IMR-90 (cell line): ENCODE measurements at regions not wholly inside any gene's neighbourhood (a gene's known extent, or its start where the extent isn't known, plus 50 kb on each side); places are given as distances from the start of the nearest gene placed in this dataset.
A peak's percentile ranks its signal among the peaks of the same experiment; 100 is the strongest.

Source experiments
- ATAC-seq: fragments of 200-7000 bp; cut with Tn5 transposase; 2 replicates; pipeline ENCODE4 v1.9.1; 2020; ENCODE audit warnings: low read depth, mild to moderate bottlenecking, moderate library complexity
- BruUV-seq: library from RNA; stranded (reverse); fragments of 400-500 nt; replicated peaks from 2 replicates; lab custom pipeline; 2021; lab: Mats Ljungman, UMichigan
- CTCF ChIA-PET: fragments of 300-600 bp; formaldehyde crosslinking; extraction: SDS; loops from one replicate; lab custom pipeline; 2021; ENCODE audit warnings: antibody characterized with exemption; lab: Yijun Ruan, JAX
- POLR2A ChIA-PET: fragments of 300-600 bp; sonication (Branson Sonifier 250); formaldehyde crosslinking; loops from one replicate; lab custom pipeline; 2022; ENCODE audit warnings: antibody characterized with exemption; ENCODE audit not compliant: unreplicated experiment; lab: Charles Lee
- DNase-seq: peaks from one replicate; pipeline ENCODE4 v3.0.0; 2013
- H2AFZ ChIP-seq: replicated peaks from 2 replicates; pipeline ENCODE3; 2013; ENCODE audit warnings: low read length, mild to moderate bottlenecking; ENCODE audit not compliant: poor library complexity
- H2AK5ac ChIP-seq: 2 replicates; pipeline ENCODE4 v1.6.1; 2013; ENCODE audit warnings: low read depth, low read length, inconsistent platforms
- H2AK9ac ChIP-seq: replicated peaks from 2 replicates; pipeline ENCODE3; 2013; ENCODE audit warnings: mild to moderate bottlenecking, low read depth, low read length, moderate library complexity; ENCODE audit not compliant: poor library complexity
- H2BK120ac ChIP-seq: 2 replicates; pipeline ENCODE4 v1.6.1; 2013; ENCODE audit warnings: low read depth, low read length, inconsistent platforms
- H2BK15ac ChIP-seq: 3 replicates; pipeline ENCODE4 v1.6.1; 2013; ENCODE audit warnings: low read depth, low read length, inconsistent platforms
- H2BK20ac ChIP-seq: 2 replicates; pipeline ENCODE4 v1.6.1; 2013; ENCODE audit warnings: low read depth, mild to moderate bottlenecking, inconsistent platforms, low read length, moderate library complexity
- H2BK5ac ChIP-seq: 2 replicates; pipeline ENCODE4 v1.6.1; 2013; ENCODE audit warnings: mild to moderate bottlenecking, low read depth, low read length, inconsistent platforms; ENCODE audit not compliant: poor library complexity, severe bottlenecking
- H3K14ac ChIP-seq: replicated peaks from 2 replicates; pipeline ENCODE4 v1.6.1; 2013; ENCODE audit warnings: low read depth, low read length, inconsistent platforms
- H3K18ac ChIP-seq: 2 replicates; pipeline ENCODE4 v1.6.1; 2013; ENCODE audit warnings: low read depth, low read length, control low read depth
- H3K23ac ChIP-seq: 2 replicates; pipeline ENCODE4 v1.6.1; 2013; ENCODE audit warnings: low read depth, low read length, inconsistent platforms
- H3K27ac ChIP-seq: 2 replicates; pipeline ENCODE4 v1.5.1; 2013; ENCODE audit warnings: mild to moderate bottlenecking, control low read depth, low read length; ENCODE audit not compliant: insufficient read depth
- H3K27me3 ChIP-seq: 2 replicates; pipeline ENCODE4 v1.6.1; 2013; ENCODE audit warnings: low read length; ENCODE audit not compliant: control insufficient read depth, insufficient read depth
- H3K36me3 ChIP-seq: 2 replicates; pipeline ENCODE4 v1.6.1; 2013; ENCODE audit warnings: low read length, mixed read lengths; ENCODE audit not compliant: control insufficient read depth, insufficient read depth
- H3K4ac ChIP-seq: 2 replicates; pipeline ENCODE4 v1.6.1; 2013; ENCODE audit warnings: low read depth, low read length, inconsistent platforms
- H3K4me1 ChIP-seq: 2 replicates; pipeline ENCODE4 v1.6.1; 2013; ENCODE audit warnings: low read length, mixed read lengths; ENCODE audit not compliant: control insufficient read depth, insufficient read depth
- H3K4me2 ChIP-seq: 2 replicates; pipeline ENCODE4 v1.6.1; 2013; ENCODE audit warnings: low read depth, mild to moderate bottlenecking, control low read depth, low read length, moderate library complexity
- H3K4me3 ChIP-seq: 2 replicates; pipeline ENCODE4 v1.5.1; 2013; ENCODE audit warnings: low read depth, mild to moderate bottlenecking, control low read depth, low read length, moderate library complexity; ENCODE audit not compliant: insufficient read depth
- H3K56ac ChIP-seq: 2 replicates; pipeline ENCODE4 v1.6.1; 2013; ENCODE audit warnings: low read length, inconsistent platforms; ENCODE audit not compliant: insufficient read depth; ENCODE audit errors: extremely low read depth
- H3K79me1 ChIP-seq, 2 experiments: 2 replicates each; pipeline ENCODE4 v1.6.1; 2013; ENCODE audit warnings: low read length in 2 of 2, inconsistent platforms in 1 of 2, low read depth in 1 of 2
- H3K9ac ChIP-seq: 2 replicates; pipeline ENCODE4 v1.6.1; 2013; ENCODE audit warnings: low read depth, low read length, control low read depth
- H3K9me1 ChIP-seq: 2 replicates; pipeline ENCODE4 v1.6.1; 2013; ENCODE audit warnings: low read length, inconsistent platforms; ENCODE audit not compliant: insufficient read depth
- H3K9me3 ChIP-seq: 2 replicates; pipeline ENCODE4 v1.6.1; 2013; ENCODE audit warnings: low read length; ENCODE audit not compliant: control insufficient read depth, insufficient read depth
- H4K20me1 ChIP-seq: 2 replicates; pipeline ENCODE4 v1.6.1; 2013; ENCODE audit warnings: low read length, inconsistent platforms; ENCODE audit not compliant: insufficient read depth
- H4K5ac ChIP-seq: 2 replicates; pipeline ENCODE4 v1.6.1; 2013; ENCODE audit warnings: mild to moderate bottlenecking, low read depth, low read length, control low read depth
- H4K8ac ChIP-seq, 2 experiments: 2 replicates each; pipeline ENCODE4 v1.6.1; 2013; ENCODE audit warnings: low read depth in 2 of 2, low read length in 2 of 2, control low read depth in 1 of 2, inconsistent platforms in 1 of 2
- H4K91ac ChIP-seq: 2 replicates; pipeline ENCODE4 v1.6.1; 2013; ENCODE audit warnings: low read depth, low read length, inconsistent platforms; ENCODE audit not compliant: insufficient read depth
- BHLHE40 ChIP-seq: fragments of 150-350 bp; IDR thresholded peaks from 2 replicates; pipeline ENCODE4 v1.6.1; 2016; ENCODE audit warnings: mild to moderate bottlenecking, low read depth, low read length
- CEBPB ChIP-seq: IDR thresholded peaks from 2 replicates; pipeline ENCODE4 v1.6.1; 2012; ENCODE audit warnings: low read depth, low read length, improper control_type of control experiment
- CHD1 ChIP-seq: IDR thresholded peaks from 2 replicates; pipeline ENCODE4 v1.6.1; 2012; ENCODE audit warnings: low read depth, low read length, improper control_type of control experiment
- CTCF ChIP-seq: conservative IDR thresholded peaks from 2 replicates; pipeline ENCODE4 v1.5.1; 2012; ENCODE audit warnings: mild to moderate bottlenecking, low read depth, low read length, improper control_type of control experiment
- MAFK ChIP-seq: IDR thresholded peaks from 2 replicates; pipeline ENCODE4 v1.6.1; 2012; ENCODE audit warnings: low read depth, low read length, improper control_type of control experiment
- MAZ ChIP-seq: IDR thresholded peaks from 2 replicates; pipeline ENCODE4 v1.6.1; 2012; ENCODE audit warnings: low read depth, mild to moderate bottlenecking, low read length, improper control_type of control experiment, moderate library complexity, borderline replicate concordance
- NFE2L2 ChIP-seq: fragments of 150-350 bp; IDR thresholded peaks from 2 replicates; pipeline ENCODE4 v1.6.1; 2016; ENCODE audit warnings: low read depth, mild to moderate bottlenecking, low read length
- RAD21 ChIP-seq: IDR thresholded peaks from 2 replicates; pipeline ENCODE4 v1.6.1; 2012; ENCODE audit warnings: low read length, improper control_type of control experiment
- RCOR1 ChIP-seq: IDR thresholded peaks from 2 replicates; pipeline ENCODE4 v1.6.1; 2012; ENCODE audit warnings: mild to moderate bottlenecking, low read length, improper control_type of control experiment; ENCODE audit not compliant: insufficient replicate concordance
- SMC3 ChIP-seq: fragments of 150-350 bp; IDR thresholded peaks from 2 replicates; pipeline ENCODE4 v1.6.1; 2016; ENCODE audit warnings: low read depth, mild to moderate bottlenecking, antibody characterized with exemption, low read length, moderate library complexity
- USF2 ChIP-seq: fragments of 150-350 bp; IDR thresholded peaks from 2 replicates; pipeline ENCODE4 v1.6.1; 2017; ENCODE audit warnings: mild to moderate bottlenecking, antibody characterized with exemption, low read length, low read depth
- WGBS, 2 experiments: methylation state at CpG; one replicate each; pipeline versions ENCODE4 v1.1.5 to v1.1.7; 2013; ENCODE audit warnings: missing lambda C conversion rate in 2 of 2; ENCODE audit not compliant: insufficient read length in 1 of 2; ENCODE audit errors: extremely low coverage in 2 of 2; 5-methylcytosine and 5-hydroxymethylcytosine counted together
- dilution Hi-C: fragments of 300-500 bp; cut with HindIII; formaldehyde crosslinking; loops from one replicate; pipeline ENCODE4 v1.14.3; 2018; ENCODE audit warnings: low sequenced_read_pairs; ENCODE audit not compliant: unreplicated experiment
- in situ Hi-C: fragments of 300-500 bp; cut with MboI; formaldehyde crosslinking; loops from 3 replicates; pipeline ENCODE4 v1.14.3; 2019; ENCODE audit warnings: low sequenced_read_pairs, inconsistent platforms, mixed read lengths
- intact Hi-C: fragments of 100-400 bp; cut with micrococcal nuclease; formaldehyde crosslinking; loops from 2 replicates; pipeline ENCODE4 v1.10.0; 2022
- TF ChIP-seq, protein P1 (sequence below): fragments of 150-350 bp; IDR thresholded peaks from 2 replicates; pipeline ENCODE4 v1.6.1; 2016; ENCODE audit warnings: low read depth, mild to moderate bottlenecking, low read length, moderate library complexity, borderline replicate concordance

DNA sequence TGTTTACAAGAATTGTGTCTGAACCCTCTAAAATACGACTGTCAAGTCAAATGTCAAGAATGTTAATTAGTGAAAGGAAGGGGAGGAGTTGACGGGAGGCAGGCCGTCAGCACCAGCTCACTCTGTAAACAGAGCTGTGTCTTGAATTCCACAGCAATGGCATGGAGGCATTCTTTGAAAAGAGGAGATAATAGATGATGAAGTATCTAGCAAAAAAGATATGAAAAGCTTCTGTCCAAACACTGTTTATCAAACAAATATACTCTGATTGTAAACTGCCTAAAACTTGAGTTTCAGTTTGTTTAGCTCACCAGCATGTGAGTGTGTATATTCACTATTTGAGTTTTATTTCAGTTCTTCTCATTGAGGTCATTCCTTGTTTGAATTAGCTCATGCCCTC lies 94.7 kb upstream of the CDC42EP3 start:
- no peaks in the 10 kb centered on the region for H3K9me3 ChIP-seq
- peak overlapping the region; percentile 39 to 60; a peak in 1 of 4 replicates for H4K8ac ChIP-seq
- H3K27me3 ChIP-seq: no peaks in the 10 kb centered on the region
- no peak for TF ChIP-seq MAFK
- no peak for TF ChIP-seq SMC3
- TF ChIP-seq, protein P1, sequence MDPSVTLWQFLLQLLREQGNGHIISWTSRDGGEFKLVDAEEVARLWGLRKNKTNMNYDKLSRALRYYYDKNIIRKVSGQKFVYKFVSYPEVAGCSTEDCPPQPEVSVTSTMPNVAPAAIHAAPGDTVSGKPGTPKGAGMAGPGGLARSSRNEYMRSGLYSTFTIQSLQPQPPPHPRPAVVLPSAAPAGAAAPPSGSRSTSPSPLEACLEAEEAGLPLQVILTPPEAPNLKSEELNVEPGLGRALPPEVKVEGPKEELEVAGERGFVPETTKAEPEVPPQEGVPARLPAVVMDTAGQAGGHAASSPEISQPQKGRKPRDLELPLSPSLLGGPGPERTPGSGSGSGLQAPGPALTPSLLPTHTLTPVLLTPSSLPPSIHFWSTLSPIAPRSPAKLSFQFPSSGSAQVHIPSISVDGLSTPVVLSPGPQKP: no peak
- no peak for TF ChIP-seq USF2
- TF ChIP-seq BHLHE40: no peak
- TF ChIP-seq CTCF: no peak
- no peak for TF ChIP-seq CHD1
- no peak for TF ChIP-seq RAD21
- TF ChIP-seq RCOR1: no peak
- no peak for TF ChIP-seq NFE2L2
- TF ChIP-seq MAZ: no peak
- TF ChIP-seq CEBPB: no peak
- H3K9me1 ChIP-seq: peaks cover 18% of the 10 kb centered on the region
- H3K9ac ChIP-seq: no peak overlapping the region; the same call in 1 of the 2 replicates
- H2AK9ac ChIP-seq: no peak overlapping the region
- H4K5ac ChIP-seq: no peak overlapping the region; the same call in 1 of the 2 replicates
- DNase-seq: no peak
- no peak overlapping the region for H4K91ac ChIP-seq
- H3K4me1 ChIP-seq: peaks cover 25% of the 10 kb centered on the region
- no peaks in the 10 kb centered on the region for H4K20me1 ChIP-seq
- H2BK120ac ChIP-seq: peak overlapping the region; percentile 74; the same call in 1 of the 2 replicates
- in situ Hi-C loops: no loop called here
- H3K4ac ChIP-seq: peak overlapping the region; percentile 72; the same call in 1 of the 2 replicates
- H3K56ac ChIP-seq: no peak overlapping the region
- H3K14ac ChIP-seq: no peak overlapping the region
- peak overlapping the region; percentile 72; the same call in 1 of the 2 replicates for H3K18ac ChIP-seq
- no TSS peak for BruUV-seq
- peak overlapping the region; percentile 100 for H2BK5ac ChIP-seq
- ChIA-PET CTCF (interaction anchor here (1.0 to 1.4 kb wide), 3 partner anchors 54 to 111 kb away, joined by 3 to 4 read pairs (median 3); no protein-coding TSS in a partner anchor), POLR2A (interaction anchor here (0.7 to 1.3 kb wide), 4 partner anchors 17 to 97 kb away, joined by 3 read pairs; no protein-coding TSS in a partner anchor)
- no peak overlapping the region; the same call in 1 of the 2 replicates for H3K23ac ChIP-seq
- H3K4me2 ChIP-seq: peak overlapping the region; percentile 51
- H3K4me3 ChIP-seq: no peak overlapping the region
- WGBS, 2 experiments: no CpG with 5 or more reads among the region's 3 CpGs
- H2BK20ac ChIP-seq: peak overlapping the region; percentile 56; the same call in 1 of the 2 replicates
- intact Hi-C loops: loop anchor here (5.0 kb wide), 2 partner anchors 36 to 54 kb away; no protein-coding TSS in a partner anchor
- ATAC-seq: peak; percentile 36
- H2BK15ac ChIP-seq: 0 out of 3 replicates have a peak overlapping the region, but pooled peaks have one; percentile 35
- H3K36me3 ChIP-seq: no peaks in the 10 kb centered on the region
- H3K27ac ChIP-seq: peak overlapping the region; percentile 50; the same call in 1 of the 2 replicates
- H3K79me1 ChIP-seq: peaks cover 3 to 25% of the 10 kb centered on the region in 2 experiments; a peak in 2 of 4 replicates
- H2AFZ ChIP-seq: no peak overlapping the region
- H2AK5ac ChIP-seq: no peak overlapping the region
- dilution Hi-C loops: no loop called here
